HG03095 (cell line): ENCODE measurements at regions not wholly inside any gene's neighbourhood (a gene's known extent, or its start where the extent isn't known, plus 50 kb on each side); places are given as distances from the start of the nearest gene placed in this dataset.

Experiments
- ATAC-seq: cut with Tn5 transposase; IDR thresholded peaks from one replicate; pipeline ENCODE4 v1.9.1; 2021; ENCODE audit warnings: moderate library complexity; ENCODE audit not compliant: unreplicated experiment

DNA sequence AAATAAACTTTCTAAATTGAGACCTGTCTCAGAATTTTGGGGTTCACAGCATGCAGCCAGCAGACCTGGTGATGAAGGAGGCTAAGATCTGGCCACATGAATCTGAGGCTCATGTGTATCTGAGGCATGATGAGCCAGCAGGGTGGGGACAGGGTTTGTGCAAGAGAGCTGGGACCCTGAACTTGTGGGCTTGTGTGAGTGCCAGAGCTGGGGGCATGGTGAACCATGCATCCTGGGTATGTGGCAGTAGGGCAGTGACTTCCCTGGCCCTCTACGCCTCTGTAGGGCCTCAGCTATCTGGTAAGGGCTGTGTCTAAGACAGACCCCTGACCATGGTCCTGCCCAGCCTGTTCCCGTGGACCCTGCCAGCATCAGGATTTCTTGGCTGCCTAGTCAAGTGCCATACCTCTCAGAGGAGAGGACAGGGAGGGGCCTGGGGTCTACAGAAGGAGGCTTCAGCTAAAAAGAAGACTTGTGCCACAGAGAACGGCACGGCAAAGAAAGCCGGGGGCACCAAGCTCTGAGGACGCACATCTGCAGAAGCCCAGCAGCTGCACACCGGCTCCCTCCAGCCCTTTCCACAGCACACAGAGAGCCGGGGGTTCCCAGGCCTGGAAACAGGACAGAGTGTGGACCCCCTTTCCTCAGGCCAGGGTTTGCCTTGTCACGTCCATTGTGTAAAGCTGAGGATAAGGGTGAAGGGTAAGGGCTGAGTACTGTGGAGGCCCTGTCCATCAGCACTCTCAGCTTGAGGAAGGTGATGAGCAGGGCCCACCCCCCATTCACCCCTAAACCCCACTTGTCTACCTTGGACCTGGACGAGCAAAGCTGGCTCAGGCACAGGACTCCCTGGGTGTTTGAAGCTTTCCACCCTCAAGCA lies 130.1 kb downstream of the MRPL36 start:
- no peak for ATAC-seq

- no peak for ATAC-seq
These were observed 131.4 kb downstream of the MRPL36 start for GRCh38 chr5:1668141-1668721.

DNA sequence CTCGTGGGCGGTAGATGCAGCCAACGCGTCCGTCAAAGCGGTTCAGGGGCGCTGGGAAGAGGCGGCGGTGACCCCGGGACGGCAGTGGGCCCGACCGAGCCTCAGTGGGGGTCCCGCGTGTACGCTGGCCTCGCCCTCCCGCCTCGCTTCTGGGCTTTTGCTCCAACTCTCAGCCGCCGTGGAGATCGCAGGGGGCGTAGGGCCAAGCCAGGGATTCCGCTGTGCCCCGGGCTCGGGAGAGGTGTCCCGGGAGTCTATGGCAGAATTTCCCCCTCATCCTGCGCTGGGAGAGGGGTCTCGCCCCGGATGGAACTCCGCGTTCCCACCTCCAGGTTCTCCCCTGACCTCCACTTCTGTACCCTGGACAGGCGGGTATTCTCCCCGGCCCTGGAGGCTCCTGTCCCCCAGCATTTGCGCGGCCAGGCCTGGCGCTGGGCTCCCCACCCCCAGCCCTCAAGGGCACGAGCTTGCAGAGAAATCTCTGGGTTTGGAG lies 131.9 kb downstream of the MRPL36 start:
- no peak for ATAC-seq

DNA sequence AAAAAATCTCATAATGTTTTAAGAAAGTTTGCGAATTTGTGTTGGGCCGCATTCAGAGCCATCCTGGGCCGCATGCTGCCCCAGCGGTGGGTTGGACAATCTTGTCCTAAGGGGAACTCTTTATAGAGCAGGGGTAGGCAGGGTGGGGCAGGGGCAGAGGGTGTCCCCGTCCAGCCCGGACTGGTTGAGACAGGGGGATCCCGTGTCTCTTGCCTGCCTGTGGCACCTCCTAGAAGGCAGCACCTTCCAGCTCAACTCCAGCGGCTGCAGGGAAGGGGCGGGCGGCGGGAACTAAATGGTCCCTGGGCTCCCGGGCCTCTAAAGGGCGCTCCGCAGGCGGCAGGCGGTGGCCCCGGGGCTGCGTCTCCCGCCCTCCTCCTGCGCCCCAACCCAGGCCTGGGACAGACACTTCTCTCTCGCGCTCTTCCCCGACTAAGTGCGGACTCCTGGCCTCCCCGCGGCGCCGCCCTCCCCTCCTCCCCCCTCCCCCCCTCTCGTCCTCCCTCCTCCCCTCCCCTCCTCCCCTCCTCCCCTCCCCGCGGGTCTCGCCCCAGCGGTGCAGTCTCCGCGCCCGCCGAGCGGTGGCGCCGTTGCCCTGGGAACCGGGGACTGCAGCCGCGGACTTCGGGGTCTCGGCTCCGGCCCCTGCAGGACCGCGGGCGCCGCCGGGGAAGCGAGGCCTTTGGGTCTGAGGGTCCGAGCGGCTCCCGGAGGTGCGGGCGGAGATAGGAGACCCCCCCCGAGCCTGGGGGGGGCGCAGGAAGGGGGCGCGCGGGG lies 132.6 kb downstream of the MRPL36 start:
- no peak for ATAC-seq

- no peak for ATAC-seq
These were observed 133.4 kb downstream of the MRPL36 start for GRCh38 chr5:1666221-1666620.

- no peak for ATAC-seq
These were observed 133.8 kb downstream of the MRPL36 start for GRCh38 chr5:1665803-1666202.

GRCh38 chr5:1665231-1665630 lies 134.4 kb downstream of the MRPL36 start:
- ATAC-seq = no peak

- ATAC-seq = no peak
These were observed 136.5 kb downstream of the MRPL36 start for GRCh38 chr5:1663186-1663585.

- ATAC-seq = no peak
These were observed 137.0 kb downstream of the MRPL36 start for GRCh38 chr5:1662559-1663085.

- ATAC-seq = no peak
These were observed 137.6 kb downstream of the MRPL36 start for GRCh38 chr5:1661831-1662558.

- ATAC-seq = no peak
These were observed 137.6 kb upstream of the LPCAT1 start for GRCh38 chr5:1661311-1661710.

- ATAC-seq = no peak
These were observed 136.8 kb upstream of the LPCAT1 start for GRCh38 chr5:1660511-1660910.

DNA sequence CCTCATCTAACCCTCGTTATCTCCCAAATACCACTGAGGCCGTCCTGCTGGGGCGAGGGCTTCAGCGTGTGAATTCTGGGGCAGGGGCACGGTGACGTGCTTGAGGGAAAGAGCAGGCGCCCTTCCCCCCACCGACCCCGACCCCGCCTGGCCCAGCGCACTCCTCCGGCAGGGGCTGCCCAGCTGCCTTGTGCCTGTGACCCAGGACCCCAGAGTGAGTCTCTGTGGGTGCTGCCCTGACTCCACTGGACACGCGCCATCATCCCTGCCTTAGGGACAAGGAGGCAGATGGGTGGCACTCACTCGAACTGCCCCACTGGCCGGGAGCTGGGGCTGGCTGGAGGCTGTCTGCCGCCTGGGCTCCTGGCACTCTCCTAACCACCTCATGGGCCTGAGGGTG lies 136.2 kb upstream of the LPCAT1 start:
- no peak for ATAC-seq

GRCh38 chr5:1659100-1659981 lies 135.6 kb upstream of the LPCAT1 start:
- no peak for ATAC-seq

- no peak for ATAC-seq
These were observed 134.9 kb upstream of the LPCAT1 start for GRCh38 chr5:1658665-1659064.

DNA sequence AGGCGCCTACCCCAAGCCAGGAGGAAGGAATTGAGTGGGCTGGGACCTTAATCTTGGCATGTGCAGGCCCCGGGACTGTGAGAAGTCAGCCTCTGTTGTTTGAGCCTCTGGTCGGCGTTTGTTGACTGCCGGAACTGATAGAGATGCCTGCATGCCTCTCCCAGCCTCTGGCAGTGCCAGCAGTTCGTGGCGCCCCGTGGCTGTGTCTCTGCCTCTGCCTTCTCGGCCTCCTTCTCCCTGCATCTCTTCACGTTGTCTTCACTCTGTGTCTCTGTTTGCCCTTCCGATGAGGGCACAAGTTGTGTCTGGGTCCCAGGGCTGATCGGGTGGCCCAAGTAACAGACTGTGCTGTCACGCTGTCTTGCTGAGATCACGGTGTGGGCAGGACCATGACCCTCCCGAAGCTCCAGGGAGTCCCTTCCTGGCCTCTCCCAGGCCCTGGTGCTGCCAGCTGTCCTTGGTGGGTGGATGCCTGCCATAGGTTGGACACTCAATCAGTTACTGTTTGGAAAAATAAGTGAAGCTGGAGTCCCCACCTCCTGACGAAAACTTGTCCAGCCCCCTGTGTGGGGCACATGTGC lies 133.5 kb upstream of the LPCAT1 start:
- no peak for ATAC-seq

DNA sequence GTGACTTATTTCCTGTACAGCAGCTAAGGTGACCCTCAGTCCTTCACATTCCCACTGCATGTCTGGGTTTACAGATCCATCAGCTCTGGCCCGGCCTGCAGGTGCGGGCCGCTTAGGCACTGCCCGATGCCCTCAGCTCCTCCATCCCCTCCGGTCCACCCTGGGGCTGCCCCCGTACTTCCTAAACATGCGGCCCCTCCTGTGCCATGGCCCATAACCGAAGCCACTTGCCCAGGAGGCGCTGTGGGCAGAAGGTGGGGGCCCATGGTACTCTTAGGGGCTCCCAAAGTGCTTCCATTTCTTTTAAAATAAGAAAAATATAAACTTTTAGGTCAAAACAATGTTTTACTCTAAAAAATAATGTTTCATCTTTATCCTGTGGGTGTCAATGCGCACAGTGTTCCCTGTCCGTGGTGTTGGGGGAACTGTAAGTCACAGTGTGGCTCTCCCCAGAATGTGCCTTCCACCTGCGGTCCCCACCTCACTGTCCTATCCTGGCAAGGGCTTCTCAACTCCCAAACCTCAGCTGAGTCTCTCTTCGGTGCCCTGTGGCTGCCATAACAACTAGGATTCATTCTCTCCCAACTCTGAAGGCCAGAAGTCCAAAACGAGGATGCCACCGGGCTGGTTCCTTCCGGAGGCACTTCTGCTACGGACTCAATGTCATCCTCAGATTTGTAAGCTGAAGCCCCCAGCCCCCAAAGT lies 132.7 kb upstream of the LPCAT1 start:
- no peak for ATAC-seq

DNA sequence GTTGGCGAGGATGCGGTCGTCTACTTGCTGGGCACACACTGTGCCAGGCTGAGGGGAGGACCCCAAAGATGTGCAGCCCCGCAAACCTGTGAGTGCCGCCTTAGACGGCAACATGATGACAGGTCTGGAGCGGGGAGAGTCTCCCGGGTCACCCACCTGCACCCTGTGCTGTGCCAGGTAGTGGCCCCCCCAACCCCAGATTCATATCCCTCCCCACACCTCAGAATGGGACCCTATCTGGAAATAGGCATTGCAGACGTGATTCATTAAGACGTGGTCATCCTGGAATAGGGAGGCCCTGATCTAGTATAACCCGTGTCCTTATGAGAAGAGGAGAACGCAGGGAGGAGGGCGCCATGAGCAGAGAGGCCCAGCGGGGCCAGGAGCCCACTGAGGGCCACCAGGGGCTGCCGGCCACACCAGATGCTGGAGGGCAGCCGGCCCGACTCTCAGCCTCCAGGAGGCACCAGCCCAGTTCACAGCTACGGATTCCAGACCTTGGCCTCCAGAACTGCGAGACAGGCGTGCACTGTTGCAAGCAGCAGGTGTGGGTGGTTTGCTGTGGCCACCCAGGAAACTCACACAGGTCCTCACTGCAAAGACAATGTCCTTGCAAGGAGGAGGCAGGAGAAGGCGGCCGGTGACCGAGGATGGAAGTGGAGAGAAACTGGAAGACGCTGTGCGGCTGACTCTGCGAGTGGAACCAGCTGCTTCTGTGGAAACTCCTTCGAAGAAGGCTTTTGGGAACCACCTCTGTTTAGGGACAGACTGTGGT lies 131.9 kb upstream of the LPCAT1 start:
- ATAC-seq = no peak
